Naive thymus-derived CD4-positive, alpha-beta T cell (primary cell): ENCODE measurements at regions not wholly inside any gene's neighbourhood (a gene's known extent, or its start where the extent isn't known, plus 50 kb on each side); places are given as distances from the start of the nearest gene placed in this dataset.

Experiments
- ATAC-seq: fragments of 150-1000 bp; cut with Tn5 transposase; 2 replicates; pipeline ENCODE4 v1.10.0; 2021; ENCODE audit warnings: mild to moderate bottlenecking, moderate library complexity
- CTCF ChIA-PET: fragments of 350-600 bp; sonication (Branson Sonifier 250); formaldehyde crosslinking; loops from one replicate; lab custom pipeline; 2021; ENCODE audit warnings: antibody characterized with exemption; lab: Charles Lee
- POLR2A ChIA-PET: fragments of 350-600 bp; sonication (Branson Sonifier 250); formaldehyde crosslinking; loops from one replicate; lab custom pipeline; 2021; ENCODE audit warnings: antibody characterized with exemption, inconsistent platforms; lab: Charles Lee
- DNase-seq, 9 donors: peaks; one replicate each; pipeline versions ENCODE4 v3.0.0 to v3.0.0-alpha.2; 2020 to 2022; ENCODE audit warnings: mixed read lengths in 1 of 9
- H3K27ac ChIP-seq: one replicate; pipeline ENCODE4 v1.7.0; 2013; ENCODE audit warnings: mild to moderate bottlenecking, low read depth, low read length, moderate library complexity
- H3K27me3 ChIP-seq, 2 donors: one replicate each; pipeline ENCODE4 v1.7.0; 2013; ENCODE audit warnings: low read length in 2 of 2, mild to moderate bottlenecking in 2 of 2, moderate library complexity in 2 of 2; ENCODE audit not compliant: control insufficient read depth in 2 of 2, insufficient read depth in 2 of 2
- H3K36me3 ChIP-seq, 3 experiments: 1 replicate in 2 of 3; 2 replicates in 1 of 3; pipeline ENCODE4 v1.7.0; 2013; ENCODE audit warnings: low read length in 3 of 3, mild to moderate bottlenecking in 3 of 3, moderate library complexity in 1 of 3; ENCODE audit not compliant: insufficient read depth in 3 of 3, control insufficient read depth in 2 of 3
- H3K4me1 ChIP-seq, 2 donors: one replicate each; pipeline ENCODE4 v1.7.0; 2013; ENCODE audit warnings: low read length in 2 of 2, mild to moderate bottlenecking in 2 of 2, moderate library complexity in 1 of 2; ENCODE audit not compliant: control insufficient read depth in 2 of 2, insufficient read depth in 2 of 2
- H3K4me3 ChIP-seq: 2 replicates; pipeline ENCODE4 v1.7.0; 2013; ENCODE audit warnings: mild to moderate bottlenecking, low read length
- H3K9me3 ChIP-seq, 3 experiments: 1 replicate in 2 of 3; 2 replicates in 1 of 3; pipeline ENCODE4 v1.7.0; 2013; ENCODE audit warnings: low read length in 3 of 3; ENCODE audit not compliant: control insufficient read depth in 2 of 3
- H3K27ac Mint-ChIP-seq, 9 donors: one replicate each; pipeline ENCODE4 v1.8.0; 2020 to 2022; ENCODE audit warnings: mixed read lengths in 9 of 9, mild to moderate bottlenecking in 8 of 9, moderate library complexity in 5 of 9, inconsistent platforms in 2 of 9
- H3K27me3 Mint-ChIP-seq, 5 donors: one replicate each; pipeline ENCODE4 v1.8.0; 2021 to 2022; ENCODE audit warnings: mixed read lengths in 5 of 5, mild to moderate bottlenecking in 1 of 5
- H3K36me3 Mint-ChIP-seq, 5 donors: one replicate each; pipeline ENCODE4 v1.8.0; 2020 to 2022; ENCODE audit warnings: mixed read lengths in 5 of 5, mild to moderate bottlenecking in 3 of 5, inconsistent platforms in 1 of 5
- H3K4me1 Mint-ChIP-seq, 7 donors: one replicate each; pipeline ENCODE4 v1.8.0; 2020 to 2022; ENCODE audit warnings: mixed read lengths in 7 of 7, mild to moderate bottlenecking in 3 of 7, inconsistent platforms in 1 of 7
- H3K4me3 Mint-ChIP-seq, 10 donors: one replicate each; pipeline ENCODE4 v1.8.0; 2020 to 2022; ENCODE audit warnings: mild to moderate bottlenecking in 10 of 10, mixed read lengths in 10 of 10, moderate library complexity in 6 of 10, inconsistent platforms in 2 of 10
- H3K9me3 Mint-ChIP-seq, 11 donors: one replicate each; pipeline ENCODE4 v1.8.0; 2020 to 2022; ENCODE audit warnings: mixed read lengths in 11 of 11, mild to moderate bottlenecking in 4 of 11, inconsistent platforms in 1 of 11, moderate library complexity in 1 of 11
- intact Hi-C, 2 donors: fragments of 100-400 bp; cut with micrococcal nuclease; formaldehyde crosslinking; loops; one replicate each; pipeline ENCODE4 v1.15.1; 2023

DNA sequence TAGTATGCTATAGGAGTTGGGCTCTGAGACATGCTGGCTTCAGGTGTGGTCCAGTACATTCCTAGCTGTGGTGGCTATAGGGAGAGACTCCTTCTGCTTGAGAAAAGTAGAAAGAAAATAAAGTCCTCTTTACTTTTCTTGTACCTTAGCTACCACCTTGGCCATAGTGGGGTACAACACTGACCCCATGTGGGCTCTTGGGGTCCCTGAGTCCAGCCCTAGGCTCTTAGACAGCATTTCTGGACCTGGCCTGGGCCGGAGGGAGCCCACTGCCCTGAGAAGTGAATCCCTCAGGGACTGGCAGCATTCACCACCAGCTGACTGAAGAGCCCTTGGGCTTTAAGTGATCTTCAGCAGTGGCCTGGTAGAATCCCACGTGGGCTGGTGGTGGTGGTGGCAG, 143.1 kb downstream of the SYT10 start:
- H3K36me3 ChIP-seq = no peaks in the 10 kb centered on the region
- no peaks in the 10 kb centered on the region for H3K4me1 ChIP-seq
- H3K27me3 ChIP-seq = no peaks in the 10 kb centered on the region
- Mint-ChIP-seq H3K27ac (no peak overlapping the region), H3K9me3 (peaks cover 2 to 48% (median 10%) of the 10 kb centered on the region in 11 donors), H3K27me3 (no peaks in the 10 kb centered on the region), H3K36me3 (peaks cover 0 to 5% (median 0%) of the 10 kb centered on the region in 5 donors), H3K4me3 (no peak overlapping the region), H3K4me1 (no peaks in the 10 kb centered on the region)
- H3K9me3 ChIP-seq = no peaks in the 10 kb centered on the region
- H3K4me3 ChIP-seq = no peak overlapping the region
- POLR2A ChIA-PET = no interaction called here
- CTCF ChIA-PET = no interaction called here
- DNase-seq (no peak), ATAC-seq (no peak)
- intact Hi-C loops = no loop called here
- H3K27ac ChIP-seq = no peak overlapping the region

DNA sequence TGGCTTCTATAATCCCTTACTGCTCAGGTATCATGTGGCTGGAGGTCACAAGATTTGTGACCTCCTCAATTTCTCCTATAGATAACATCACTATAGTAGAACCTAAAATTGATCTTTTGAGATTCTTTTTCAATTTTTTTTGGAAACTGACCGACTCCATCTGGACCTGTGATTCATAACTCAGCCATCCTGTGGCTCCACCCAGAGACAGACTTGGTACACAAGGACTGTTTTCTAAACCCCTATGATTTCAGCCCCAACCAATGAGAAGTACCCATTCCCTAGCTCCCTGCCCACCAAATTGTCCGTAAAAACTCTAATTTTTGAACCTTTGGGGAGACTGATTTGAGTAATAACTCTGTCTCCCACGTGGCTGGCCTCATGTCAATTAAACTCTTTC, 148.9 kb downstream of the SYT10 start:
- H3K27ac ChIP-seq = no peak overlapping the region
- no peaks in the 10 kb centered on the region for H3K36me3 ChIP-seq
- H3K9me3 ChIP-seq = no peaks in the 10 kb centered on the region
- ATAC-seq (no peak), DNase-seq (no peak)
- H3K4me3 ChIP-seq = no peak overlapping the region
- no peak overlapping the region for H3K27ac Mint-ChIP-seq
- no peaks in the 10 kb centered on the region for H3K4me1 ChIP-seq
- no peaks in the 10 kb centered on the region for H3K27me3 Mint-ChIP-seq
- peaks cover 0 to 16% (median 4%) of the 10 kb centered on the region in 11 donors for H3K9me3 Mint-ChIP-seq
- intact Hi-C loops = no loop called here
- ChIA-PET POLR2A (no interaction called here), CTCF (interaction anchor here (0.6 kb wide), 1 partner anchor 1285 kb away, joined by 3 read pairs; no protein-coding TSS in a partner anchor)
- H3K36me3 Mint-ChIP-seq = no peaks in the 10 kb centered on the region
- H3K4me3 Mint-ChIP-seq = no peak overlapping the region
- no peaks in the 10 kb centered on the region for H3K4me1 Mint-ChIP-seq
- no peaks in the 10 kb centered on the region for H3K27me3 ChIP-seq

DNA sequence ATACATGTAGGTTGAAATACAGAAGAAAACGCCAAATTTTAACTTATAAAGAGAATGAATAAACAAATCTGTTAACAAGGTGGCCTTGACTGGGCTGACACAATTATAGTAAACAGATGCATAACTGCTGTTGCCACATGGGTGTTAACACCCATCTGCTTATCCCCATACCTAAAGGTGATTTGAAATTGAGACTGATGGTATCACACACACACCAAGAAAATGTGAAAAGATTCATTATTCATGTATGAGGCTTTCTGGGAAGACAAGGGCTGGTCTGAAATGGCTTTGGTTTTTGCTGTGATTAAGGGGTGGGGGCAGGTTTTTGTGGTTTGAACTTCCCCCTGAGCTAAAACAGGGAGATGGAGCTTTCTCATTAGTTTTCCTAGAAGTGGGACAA, 156.6 kb downstream of the SYT10 start:
- Mint-ChIP-seq H3K9me3 (peaks cover 11 to 46% (median 28%) of the 10 kb centered on the region in 11 donors), H3K4me1 (no peaks in the 10 kb centered on the region), H3K27me3 (no peaks in the 10 kb centered on the region), H3K27ac (no peak overlapping the region), H3K36me3 (peaks cover 0 to 5% (median 4%) of the 10 kb centered on the region in 5 donors), H3K4me3 (no peak overlapping the region)
- CTCF ChIA-PET = no interaction called here
- POLR2A ChIA-PET = no interaction called here
- Histone ChIP-seq H3K4me3 (no peak overlapping the region), H3K27ac (no peak overlapping the region), H3K27me3 (no peaks in the 10 kb centered on the region), H3K4me1 (no peaks in the 10 kb centered on the region), H3K36me3 (no peaks in the 10 kb centered on the region), H3K9me3 (peaks cover 0 to 3% (median 0%) of the 10 kb centered on the region in 3 experiments)
- intact Hi-C loops = no loop called here
- ATAC-seq (no peak), DNase-seq (no peak)

DNA sequence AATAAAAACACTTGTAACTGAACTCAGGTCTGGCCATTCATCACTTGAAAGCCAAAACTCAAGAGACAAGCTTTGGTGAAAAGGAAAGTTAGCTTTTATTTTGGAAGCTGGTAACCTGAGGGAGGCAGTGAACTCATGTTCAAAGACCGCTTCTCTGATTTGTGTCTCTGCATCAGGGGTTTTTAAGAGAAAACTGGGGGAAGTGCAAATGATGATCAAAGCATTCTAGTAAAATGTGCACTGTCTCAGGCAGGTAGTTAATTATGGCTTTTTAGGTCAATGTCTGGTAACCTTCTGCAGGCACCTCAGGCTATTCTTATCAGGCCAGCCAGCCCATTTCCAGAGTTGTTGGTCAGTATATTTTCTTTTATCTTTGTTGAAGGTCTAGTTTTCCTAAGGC, 162.2 kb downstream of the SYT10 start:
- ChIA-PET CTCF (no interaction called here), POLR2A (no interaction called here)
- ATAC-seq = no peak
- no peak overlapping the region for H3K4me3 Mint-ChIP-seq
- DNase-seq = no peak
- Histone ChIP-seq H3K4me1 (no peaks in the 10 kb centered on the region), H3K9me3 (peaks cover 0 to 10% (median 0%) of the 10 kb centered on the region in 3 experiments), H3K27ac (no peak overlapping the region), H3K36me3 (no peaks in the 10 kb centered on the region), H3K4me3 (no peak overlapping the region), H3K27me3 (no peaks in the 10 kb centered on the region)
- peaks cover 0 to 5% (median 4%) of the 10 kb centered on the region in 5 donors for H3K36me3 Mint-ChIP-seq
- H3K9me3 Mint-ChIP-seq = peaks cover 17 to 74% (median 35%) of the 10 kb centered on the region in 11 donors
- intact Hi-C loops = no loop called here
- no peak overlapping the region for H3K27ac Mint-ChIP-seq
- H3K4me1 Mint-ChIP-seq = no peaks in the 10 kb centered on the region
- no peaks in the 10 kb centered on the region for H3K27me3 Mint-ChIP-seq

DNA sequence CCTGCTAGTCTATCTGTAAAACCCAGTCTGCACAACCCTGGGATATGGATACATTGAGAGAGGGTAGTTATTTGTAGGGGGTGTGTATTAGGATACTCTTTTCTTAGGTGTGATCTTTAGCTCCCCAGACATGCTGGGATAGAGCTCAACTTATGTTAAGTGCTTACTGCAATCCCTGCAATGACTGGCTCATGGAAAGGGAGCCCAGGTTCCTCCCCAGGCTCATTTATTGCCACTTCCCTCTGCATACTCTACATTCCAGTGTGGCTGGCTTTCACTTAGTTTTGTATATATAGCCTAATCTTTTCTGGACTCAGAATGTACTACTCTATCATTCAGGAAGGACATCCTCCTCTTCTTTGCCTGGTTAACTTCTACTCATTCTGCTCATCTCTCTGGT, 172.0 kb downstream of the SYT10 start:
- no peaks in the 10 kb centered on the region for H3K4me1 Mint-ChIP-seq
- no peak overlapping the region for H3K27ac ChIP-seq
- H3K27ac Mint-ChIP-seq = no peak overlapping the region
- H3K27me3 Mint-ChIP-seq = peaks cover 0 to 4% (median 0%) of the 10 kb centered on the region in 5 donors
- DNase-seq (no peak), ATAC-seq (no peak)
- no peaks in the 10 kb centered on the region for H3K36me3 ChIP-seq
- no peak overlapping the region for H3K4me3 ChIP-seq
- ChIA-PET POLR2A (no interaction called here), CTCF (no interaction called here)
- intact Hi-C loops = no loop called here
- H3K4me1 ChIP-seq = no peaks in the 10 kb centered on the region
- no peaks in the 10 kb centered on the region for H3K36me3 Mint-ChIP-seq
- no peaks in the 10 kb centered on the region for H3K27me3 ChIP-seq
- H3K9me3 ChIP-seq = no peaks in the 10 kb centered on the region
- H3K4me3 Mint-ChIP-seq = no peak overlapping the region
- H3K9me3 Mint-ChIP-seq = peaks cover 0 to 16% (median 3%) of the 10 kb centered on the region in 11 donors

DNA sequence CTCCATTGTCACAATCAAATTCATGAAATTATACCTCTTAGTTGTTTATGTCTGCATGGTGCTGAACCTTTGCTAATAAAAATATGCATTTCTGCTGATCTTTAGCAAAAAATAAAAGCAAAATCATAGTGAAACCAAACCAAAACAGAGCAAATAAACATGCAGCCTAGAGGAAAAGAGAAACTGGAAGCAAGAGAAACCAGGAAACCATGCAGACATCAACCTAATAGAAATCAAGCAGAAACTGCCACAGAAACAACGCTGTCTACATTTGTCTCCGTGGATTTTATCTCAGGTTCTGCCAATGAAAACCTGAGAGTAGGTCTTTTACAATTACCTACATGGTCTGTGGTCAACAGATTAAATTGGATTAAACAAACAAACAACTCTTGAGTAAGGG, 173.7 kb downstream of the SYT10 start:
- ChIA-PET CTCF (no interaction called here), POLR2A (no interaction called here)
- H3K4me1 Mint-ChIP-seq = no peaks in the 10 kb centered on the region
- no peak overlapping the region for H3K4me3 Mint-ChIP-seq
- no peaks in the 10 kb centered on the region for H3K27me3 ChIP-seq
- no peak for DNase-seq
- H3K27ac Mint-ChIP-seq = no peak overlapping the region
- H3K36me3 ChIP-seq = no peaks in the 10 kb centered on the region
- H3K9me3 ChIP-seq = no peaks in the 10 kb centered on the region
- intact Hi-C loops = no loop called here
- H3K27me3 Mint-ChIP-seq = peaks cover 0 to 4% (median 0%) of the 10 kb centered on the region in 5 donors
- peaks cover 0 to 10% (median 4%) of the 10 kb centered on the region in 11 donors for H3K9me3 Mint-ChIP-seq
- ATAC-seq = no peak
- no peak overlapping the region for H3K27ac ChIP-seq
- no peaks in the 10 kb centered on the region for H3K36me3 Mint-ChIP-seq
- no peaks in the 10 kb centered on the region for H3K4me1 ChIP-seq
- H3K4me3 ChIP-seq = no peak overlapping the region

DNA sequence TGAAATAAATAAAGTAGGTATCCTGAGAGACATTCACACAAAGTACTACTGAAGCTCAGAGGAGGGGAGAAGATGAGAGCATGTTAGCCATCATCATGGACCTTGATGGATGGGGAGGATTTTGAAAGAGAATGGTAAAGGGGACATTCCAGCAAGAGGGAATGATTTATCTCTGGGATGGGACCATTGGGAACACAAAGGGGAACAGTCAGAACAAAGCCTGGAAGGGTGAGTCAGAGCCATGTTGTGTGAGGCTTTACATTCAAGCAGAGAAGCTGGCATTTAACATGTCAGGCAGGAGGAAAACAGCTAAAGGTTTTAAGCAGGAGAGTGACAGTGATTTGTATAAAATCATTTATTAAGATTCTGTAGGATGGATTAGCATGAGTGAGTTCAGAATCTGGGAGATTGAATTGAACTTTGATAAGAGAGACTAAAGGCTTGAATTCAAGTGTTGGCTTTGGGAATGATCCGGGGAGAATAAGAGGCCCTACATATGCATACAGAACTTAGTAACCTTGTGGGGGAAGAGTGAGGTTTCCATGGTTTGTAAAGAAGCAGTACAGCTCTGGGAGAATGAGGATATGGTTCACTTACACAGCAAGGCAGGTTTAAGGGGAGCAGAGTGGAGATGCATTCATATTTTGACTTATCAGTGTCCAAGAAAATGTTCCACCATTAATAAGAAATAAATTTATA, 174.4 kb downstream of the SYT10 start:
- H3K9me3 ChIP-seq = no peaks in the 10 kb centered on the region
- H3K4me3 Mint-ChIP-seq = no peak overlapping the region
- no peaks in the 10 kb centered on the region for H3K27me3 ChIP-seq
- H3K9me3 Mint-ChIP-seq = peaks cover 0 to 10% (median 4%) of the 10 kb centered on the region in 11 donors
- intact Hi-C loops = no loop called here
- peaks cover 0 to 4% (median 0%) of the 10 kb centered on the region in 5 donors for H3K27me3 Mint-ChIP-seq
- no peak overlapping the region for H3K27ac Mint-ChIP-seq
- H3K36me3 ChIP-seq = no peaks in the 10 kb centered on the region
- H3K4me3 ChIP-seq = no peak overlapping the region
- ChIA-PET CTCF (no interaction called here), POLR2A (no interaction called here)
- H3K27ac ChIP-seq = no peak overlapping the region
- H3K4me1 ChIP-seq = no peaks in the 10 kb centered on the region
- H3K36me3 Mint-ChIP-seq = no peaks in the 10 kb centered on the region
- ATAC-seq (no peak), DNase-seq (no peak)
- H3K4me1 Mint-ChIP-seq = no peaks in the 10 kb centered on the region
